Thyroid gland (tissue), 4 donors: ENCODE measurements at regions not wholly inside any gene's neighbourhood (a gene's known extent, or its start where the extent isn't known, plus 50 kb on each side); places are given as distances from the start of the nearest gene placed in this dataset.

Experiments used
- DNase-seq, 2 donors: peaks; one replicate each; pipeline ENCODE4 v3.0.0-alpha.2; 2019
- H3K27ac ChIP-seq, 3 donors: fragments of 200-600 bp; sonication (generic); 1 replicate in 2 of 3; 2 replicates in 1 of 3; pipeline ENCODE4 v1.5.1; 2016 to 2019; ENCODE audit warnings: mild to moderate bottlenecking in 1 of 3, moderate library complexity in 1 of 3
- H3K27me3 ChIP-seq: fragments of 200-600 bp; sonication (generic); one replicate; pipeline ENCODE4 v1.5.1; 2019
- H3K36me3 ChIP-seq, 2 donors: fragments of 200-600 bp; sonication (generic); one replicate each; pipeline ENCODE4 v1.5.1; 2016 to 2019
- H3K4me1 ChIP-seq, 2 donors: fragments of 200-600 bp; sonication (generic); one replicate each; pipeline ENCODE4 v1.5.1; 2017 to 2019
- H3K4me3 ChIP-seq, 3 donors: fragments of 200-600 bp; sonication (generic); replicated peaks in 1 of 3; 1 replicate in 2 of 3; 2 replicates in 1 of 3; pipeline ENCODE4 v1.5.1; 2016; ENCODE audit warnings: mild to moderate bottlenecking in 1 of 3
- H3K9me3 ChIP-seq: fragments of 200-600 bp; sonication (generic); one replicate; pipeline ENCODE4 v1.5.1; 2017
- CTCF ChIP-seq, 6 experiments: fragments of 200-600 bp in 3 of 6; fragments of 450-650 bp in 3 of 6; sonication (generic) in 3 of 6; IDR thresholded peaks; one replicate each; pipeline ENCODE4 v1.5.1; 2016 to 2019; ENCODE audit warnings: antibody characterized with exemption in 6 of 6, mild to moderate bottlenecking in 2 of 6, inconsistent platforms in 1 of 6, moderate library complexity in 1 of 6
- POLR2A ChIP-seq, 2 donors: fragments of 450-650 bp; IDR thresholded peaks; one replicate each; pipeline ENCODE4 v1.6.1; 2017; ENCODE audit warnings: antibody characterized with exemption in 2 of 2, mild to moderate bottlenecking in 2 of 2, moderate library complexity in 1 of 2
- WGBS, 2 donors: methylation state at CpG; one replicate each; pipeline ENCODE4 v1.1.5; 2017; 5-methylcytosine and 5-hydroxymethylcytosine counted together
- intact Hi-C: fragments of 100-400 bp; cut with DNase I; formaldehyde crosslinking; loops from one replicate; pipeline ENCODE4 v1.15.1; 2023

- no peak for DNase-seq
- Histone ChIP-seq H3K27me3 (no peaks in the 10 kb centered on the region), H3K36me3 (no peaks in the 10 kb centered on the region), H3K4me1 (no peaks in the 10 kb centered on the region), H3K9me3 (no peaks in the 10 kb centered on the region), H3K27ac (no peak overlapping the region), H3K4me3 (no peak overlapping the region)
- TF ChIP-seq POLR2A (IDR thresholded peaks at IDR 0.05), result no peak
- TF ChIP-seq CTCF (IDR thresholded peaks at IDR 0.05), result no peak
- 77 to 79% methylated on average over 1 of the region's 1 CpG for WGBS, 2 donors
- intact Hi-C loops, result no loop called here
Measured at GRCh38 chr3:87778876-87779275, 279.9 kb downstream of the CGGBP1 start.

GRCh38 chr3:87771337-87772192 is 287.2 kb downstream of the CGGBP1 start:
- intact Hi-C loops, result loop anchor here (5.0 kb wide), 1 partner anchor 236 kb away; no protein-coding TSS in a partner anchor
- Histone ChIP-seq H3K36me3 (no peaks in the 10 kb centered on the region), H3K27ac (no peak overlapping the region), H3K4me3 (no peak overlapping the region), H3K9me3 (no peaks in the 10 kb centered on the region), H3K27me3 (no peaks in the 10 kb centered on the region), H3K4me1 (no peaks in the 10 kb centered on the region)
- peak; percentile 25 to 30 for DNase-seq
- WGBS, 2 donors, result 61 to 65% methylated on average over 5 of the region's 5 CpGs
- TF ChIP-seq POLR2A (IDR thresholded peaks at IDR 0.05) (no peak), CTCF (IDR thresholded peaks at IDR 0.05) (peak in 5 of 6 experiments; percentile 27 to 69 (median 40))

GRCh38 chr3:87766721-87767120 is 292.1 kb downstream of the CGGBP1 start:
- H3K4me3 ChIP-seq, result no peak overlapping the region
- no peaks in the 10 kb centered on the region for H3K27me3 ChIP-seq
- no peaks in the 10 kb centered on the region for H3K36me3 ChIP-seq
- intact Hi-C loops, result no loop called here
- no peak for DNase-seq
- H3K27ac ChIP-seq, result no peak overlapping the region
- WGBS, 2 donors, result 57 to 68% methylated on average over 2 of the region's 2 CpGs
- H3K9me3 ChIP-seq, result no peaks in the 10 kb centered on the region
- H3K4me1 ChIP-seq, result no peaks in the 10 kb centered on the region
- no peak for TF ChIP-seq POLR2A (IDR thresholded peaks at IDR 0.05)
- TF ChIP-seq CTCF (IDR thresholded peaks at IDR 0.05), result no peak

GRCh38 chr3:87765256-87765655 is 293.5 kb downstream of the CGGBP1 start:
- H3K36me3 ChIP-seq, result no peaks in the 10 kb centered on the region
- H3K27ac ChIP-seq, result no peak overlapping the region
- WGBS, 2 donors, result 84 to 88% methylated on average over 3 of the region's 3 CpGs
- no peaks in the 10 kb centered on the region for H3K9me3 ChIP-seq
- TF ChIP-seq POLR2A (IDR thresholded peaks at IDR 0.05), result no peak
- TF ChIP-seq CTCF (IDR thresholded peaks at IDR 0.05), result no peak
- intact Hi-C loops, result no loop called here
- no peak for DNase-seq
- H3K4me3 ChIP-seq, result no peak overlapping the region
- H3K4me1 ChIP-seq, result no peaks in the 10 kb centered on the region
- no peaks in the 10 kb centered on the region for H3K27me3 ChIP-seq

- H3K9me3 ChIP-seq, result no peaks in the 10 kb centered on the region
- no peak for DNase-seq
- no peak overlapping the region for H3K27ac ChIP-seq
- intact Hi-C loops, result no loop called here
- H3K4me3 ChIP-seq, result no peak overlapping the region
- H3K36me3 ChIP-seq, result no peaks in the 10 kb centered on the region
- H3K4me1 ChIP-seq, result no peaks in the 10 kb centered on the region
- no peaks in the 10 kb centered on the region for H3K27me3 ChIP-seq
- 94 to 95% methylated on average over 17 of the region's 17 CpGs for WGBS, 2 donors
- no peak for TF ChIP-seq CTCF (IDR thresholded peaks at IDR 0.05)
- no peak for TF ChIP-seq POLR2A (IDR thresholded peaks at IDR 0.05)
Measured at GRCh38 chr3:87761795-87762194, 297.0 kb downstream of the CGGBP1 start.
